ENCODE measurements at regions not wholly inside any gene's neighbourhood (a gene's known extent, or its start where the extent isn't known, plus 50 kb on each side); places are given as distances from the start of the nearest gene placed in this dataset.

GRCh38 chr3:135325726-135326235 lies 530.7 kb downstream of the EPHB1 start:
- H3K9me3 Mint-ChIP-seq (ENCODE audit: unreplicated experiment), result no peaks in the 10 kb centered on the region
- TF ChIP-seq CTCF (IDR thresholded peaks at IDR 0.05; ENCODE audit: unreplicated experiment), result no peak
- H3K27ac Mint-ChIP-seq (ENCODE audit: unreplicated experiment), result no peak overlapping the region
- H3K4me3 Mint-ChIP-seq (ENCODE audit: unreplicated experiment), result no peak overlapping the region
- H3K4me1 Mint-ChIP-seq (ENCODE audit: unreplicated experiment), result peaks cover 8% of the 10 kb centered on the region
- H3K27me3 Mint-ChIP-seq (ENCODE audit: unreplicated experiment), result no peaks in the 10 kb centered on the region
- no peaks in the 10 kb centered on the region for H3K36me3 Mint-ChIP-seq (ENCODE audit: low read depth, unreplicated experiment)
- DNase-seq (ENCODE audit: low spot score), result no peak

GRCh38 chr3:135326851-135327250 lies 531.8 kb downstream of the EPHB1 start:
- H3K9me3 Mint-ChIP-seq (ENCODE audit: unreplicated experiment), result no peaks in the 10 kb centered on the region
- DNase-seq (ENCODE audit: low spot score), result no peak
- H3K27ac Mint-ChIP-seq (ENCODE audit: unreplicated experiment), result no peak overlapping the region
- H3K36me3 Mint-ChIP-seq (ENCODE audit: low read depth, unreplicated experiment), result no peaks in the 10 kb centered on the region
- no peak overlapping the region for H3K4me3 Mint-ChIP-seq (ENCODE audit: unreplicated experiment)
- no peaks in the 10 kb centered on the region for H3K27me3 Mint-ChIP-seq (ENCODE audit: unreplicated experiment)
- peaks cover 8% of the 10 kb centered on the region for H3K4me1 Mint-ChIP-seq (ENCODE audit: unreplicated experiment)
- no peak for TF ChIP-seq CTCF (IDR thresholded peaks at IDR 0.05; ENCODE audit: unreplicated experiment)

GRCh38 chr3:135328036-135328435 lies 533.0 kb downstream of the EPHB1 start:
- Mint-ChIP-seq H3K9me3 (ENCODE audit: unreplicated experiment) (no peaks in the 10 kb centered on the region), H3K27ac (ENCODE audit: unreplicated experiment) (no peak overlapping the region), H3K36me3 (ENCODE audit: low read depth, unreplicated experiment) (no peaks in the 10 kb centered on the region), H3K27me3 (ENCODE audit: unreplicated experiment) (no peaks in the 10 kb centered on the region), H3K4me3 (ENCODE audit: unreplicated experiment) (no peak overlapping the region), H3K4me1 (ENCODE audit: unreplicated experiment) (peaks cover 8% of the 10 kb centered on the region)
- DNase-seq (ENCODE audit: low spot score), result no peak
- no peak for TF ChIP-seq CTCF (IDR thresholded peaks at IDR 0.05; ENCODE audit: unreplicated experiment)

GRCh38 chr3:135329479-135329878 lies 534.4 kb downstream of the EPHB1 start:
- no peak for DNase-seq (ENCODE audit: low spot score)
- no peak for TF ChIP-seq CTCF (IDR thresholded peaks at IDR 0.05; ENCODE audit: unreplicated experiment)
- Mint-ChIP-seq H3K4me3 (ENCODE audit: unreplicated experiment) (no peak overlapping the region), H3K4me1 (ENCODE audit: unreplicated experiment) (peaks cover 8% of the 10 kb centered on the region), H3K27ac (ENCODE audit: unreplicated experiment) (no peak overlapping the region), H3K27me3 (ENCODE audit: unreplicated experiment) (no peaks in the 10 kb centered on the region), H3K36me3 (ENCODE audit: low read depth, unreplicated experiment) (no peaks in the 10 kb centered on the region), H3K9me3 (ENCODE audit: unreplicated experiment) (no peaks in the 10 kb centered on the region)

- H3K27me3 Mint-ChIP-seq (ENCODE audit: unreplicated experiment), result no peaks in the 10 kb centered on the region
- H3K36me3 Mint-ChIP-seq (ENCODE audit: low read depth, unreplicated experiment), result no peaks in the 10 kb centered on the region
- DNase-seq (ENCODE audit: low spot score), result no peak
- H3K4me1 Mint-ChIP-seq (ENCODE audit: unreplicated experiment), result no peaks in the 10 kb centered on the region
- no peak for TF ChIP-seq CTCF (IDR thresholded peaks at IDR 0.05; ENCODE audit: unreplicated experiment)
- H3K27ac Mint-ChIP-seq (ENCODE audit: unreplicated experiment), result no peak overlapping the region
- no peak overlapping the region for H3K4me3 Mint-ChIP-seq (ENCODE audit: unreplicated experiment)
- no peaks in the 10 kb centered on the region for H3K9me3 Mint-ChIP-seq (ENCODE audit: unreplicated experiment)
Measured at GRCh38 chr3:135337192-135337591, 542.1 kb downstream of the EPHB1 start.

All from endothelial cell (in vitro differentiated cells).